NT2/D1 (cell line): ENCODE measurements at regions not wholly inside any gene's neighbourhood (a gene's known extent, or its start where the extent isn't known, plus 50 kb on each side); places are given as distances from the start of the nearest gene placed in this dataset.

Source experiments
- SUZ12 ChIP-seq: IDR thresholded peaks from 2 replicates; pipeline ENCODE4 v1.6.1; 2011; ENCODE audit not compliant: insufficient read length, insufficient read depth; ENCODE audit errors: extremely low read depth
- ZNF274 ChIP-seq: IDR thresholded peaks from 2 replicates; pipeline ENCODE4 v1.6.1; 2011; ENCODE audit warnings: mild to moderate bottlenecking, low read depth, low read length

GRCh38 chr16:60788631-60789030 is 1247.6 kb downstream of the CDH8 start:
- TF ChIP-seq SUZ12: no peak
- TF ChIP-seq ZNF274: no peak
